GM12878 (cell line): ENCODE measurements at regions not wholly inside any gene's neighbourhood (a gene's known extent, or its start where the extent isn't known, plus 50 kb on each side); places are given as distances from the start of the nearest gene placed in this dataset.

Experiments used
- BRCA1 ChIP-seq: IDR thresholded peaks from 2 replicates; pipeline ENCODE4 v1.6.1; 2011; ENCODE audit warnings: low read depth, low read length, improper control_type of control experiment
- FOXM1 ChIP-seq: IDR thresholded peaks from 2 replicates; pipeline ENCODE4 v1.6.1; 2012; ENCODE audit warnings: low read depth, mild to moderate bottlenecking, inconsistent platforms, low read length, moderate library complexity
- HCFC1 ChIP-seq: fragments of 150-350 bp; IDR thresholded peaks from 2 replicates; pipeline ENCODE4 v1.6.1; 2014; ENCODE audit warnings: low read length
- MYB ChIP-seq: fragments of 150-350 bp; IDR thresholded peaks from 2 replicates; pipeline ENCODE4 v1.6.1; 2014; ENCODE audit warnings: mild to moderate bottlenecking, low read depth, low read length, borderline replicate concordance
- REST ChIP-seq: IDR thresholded peaks from 2 replicates; pipeline ENCODE4 v1.6.1; 2012; ENCODE audit warnings: mild to moderate bottlenecking, low read depth, low read length
- STAT3 ChIP-seq: IDR thresholded peaks from 2 replicates; pipeline ENCODE4 v1.6.1; 2011; ENCODE audit warnings: low read depth, low read length, improper control_type of control experiment
- ZBTB11 ChIP-seq: fragments of 450-650 bp; formaldehyde crosslinking; IDR thresholded peaks from 2 replicates; pipeline ENCODE4 v1.5.0; 2022; ENCODE audit warnings: mild to moderate bottlenecking, missing genetic modification characterization
- ZBTB4 ChIP-seq: fragments of 450-650 bp; formaldehyde crosslinking; IDR thresholded peaks from 2 replicates; pipeline ENCODE4 v1.4.0; 2022; ENCODE audit warnings: mild to moderate bottlenecking, moderate library complexity
- ZNF274 ChIP-seq: IDR thresholded peaks from one replicate; pipeline ENCODE4 v1.8.0; 2011; ENCODE audit not compliant: insufficient read length, insufficient read depth
- ZNF622 ChIP-seq: fragments of 450-650 bp; IDR thresholded peaks from 2 replicates; pipeline ENCODE4 v1.6.1; 2017; ENCODE audit warnings: mild to moderate bottlenecking, inconsistent platforms

GRCh38 chr14:101123618-101124510, 220.3 kb upstream of the RTL1 start (continued):
- TF ChIP-seq ZBTB11 (CRISPR knock-in tag) (no peak), BRCA1 (no peak), MYB (no peak), FOXM1 (no peak), HCFC1 (no peak), STAT3 (no peak), ZBTB4 (CRISPR knock-in tag) (no peak), REST (no peak), ZNF274 (no peak), ZNF622 (no peak)
